MM.1S (cell line): ENCODE measurements at regions not wholly inside any gene's neighbourhood (a gene's known extent, or its start where the extent isn't known, plus 50 kb on each side); places are given as distances from the start of the nearest gene placed in this dataset.

Experiments used
- DNase-seq: peaks from one replicate; pipeline ENCODE4 v3.0.0-alpha.2; 2015
- H2AFZ ChIP-seq: fragments of 300-600 bp; sonication (generic); 2 replicates; pipeline ENCODE4 v1.6.0; 2016; ENCODE audit warnings: antibody characterized with exemption, low read length
- H3F3A ChIP-seq: fragments of 300-600 bp; sonication (generic); 2 replicates; pipeline ENCODE4 v1.6.1; 2016; ENCODE audit warnings: mild to moderate bottlenecking, antibody characterized with exemption, low read length, moderate library complexity, mixed read lengths; ENCODE audit not compliant: insufficient read depth
- H3K27ac ChIP-seq: fragments of 300-600 bp; sonication (generic); 2 replicates; pipeline ENCODE4 v1.5.1; 2016; ENCODE audit warnings: mild to moderate bottlenecking, low read length
- H3K27me3 ChIP-seq: fragments of 300-600 bp; sonication (generic); replicated peaks from 2 replicates; pipeline ENCODE4 v1.6.0; 2016; ENCODE audit warnings: low read length; ENCODE audit not compliant: insufficient read depth
- H3K36me3 ChIP-seq: fragments of 300-600 bp; sonication (generic); replicated peaks from 2 replicates; pipeline ENCODE4 v1.6.1; 2016; ENCODE audit warnings: mild to moderate bottlenecking, low read length, mixed read lengths; ENCODE audit not compliant: insufficient read depth
- H3K4me1 ChIP-seq: fragments of 300-600 bp; sonication (generic); 2 replicates; pipeline ENCODE4 v1.6.1; 2016; ENCODE audit warnings: low read length, mixed read lengths
- H3K4me2 ChIP-seq: fragments of 300-600 bp; sonication (generic); 2 replicates; pipeline ENCODE4 v1.6.0; 2016; ENCODE audit warnings: low read depth, low read length
- H3K4me3 ChIP-seq: fragments of 300-600 bp; sonication (generic); 2 replicates; pipeline ENCODE4 v1.5.1; 2016; ENCODE audit warnings: low read length, mixed read lengths
- H3K79me2 ChIP-seq: fragments of 300-600 bp; sonication (generic); 2 replicates; pipeline ENCODE4 v1.6.1; 2016; ENCODE audit warnings: mixed run types, low read length, mixed read lengths
- H3K9ac ChIP-seq: fragments of 300-600 bp; sonication (generic); 2 replicates; pipeline ENCODE4 v1.6.1; 2016; ENCODE audit warnings: low read length, mixed read lengths
- H3K9me2 ChIP-seq: fragments of 300-600 bp; sonication (generic); replicated peaks from 2 replicates; pipeline ENCODE4 v1.6.1; 2016; ENCODE audit warnings: mild to moderate bottlenecking, low read length, mixed read lengths; ENCODE audit not compliant: insufficient read depth
- H3K9me3 ChIP-seq: fragments of 300-600 bp; sonication (generic); replicated peaks from 2 replicates; pipeline ENCODE4 v1.6.1; 2016; ENCODE audit warnings: mild to moderate bottlenecking, low read length, mixed read lengths; ENCODE audit not compliant: insufficient read depth
- H4K20me1 ChIP-seq: fragments of 300-600 bp; sonication (generic); 2 replicates; pipeline ENCODE4 v1.6.1; 2016; ENCODE audit warnings: mild to moderate bottlenecking, low read length, moderate library complexity, mixed read lengths; ENCODE audit not compliant: insufficient read depth
- CTCF ChIP-seq: fragments of 300-600 bp; sonication (generic); IDR thresholded peaks from 2 replicates; pipeline ENCODE4 v1.5.1; 2016; ENCODE audit warnings: antibody characterized with exemption, low read length, mixed read lengths
- EZH2 ChIP-seq: fragments of 300-600 bp; sonication (generic); optimal IDR thresholded peaks from 2 replicates; pipeline ENCODE3; 2017; ENCODE audit warnings: low read depth, mild to moderate bottlenecking, antibody characterized with exemption, low read length, mixed read lengths
- EZH2phosphoT487 ChIP-seq: fragments of 300-600 bp; sonication (generic); IDR thresholded peaks from 2 replicates; pipeline ENCODE4 v1.6.1; 2018; ENCODE audit warnings: antibody characterized with exemption, low read length

- no peak overlapping the region for H3K4me2 ChIP-seq
- no peaks in the 10 kb centered on the region for H3K4me1 ChIP-seq
- no peaks in the 10 kb centered on the region for H4K20me1 ChIP-seq
- no peak overlapping the region for H3K27ac ChIP-seq
- no peak overlapping the region for H3K4me3 ChIP-seq
- H3K9ac ChIP-seq: no peak overlapping the region
- DNase-seq: no peak
- no peak overlapping the region for H2AFZ ChIP-seq
- H3K36me3 ChIP-seq: no peaks in the 10 kb centered on the region
- no peaks in the 10 kb centered on the region for H3K79me2 ChIP-seq
- no peak for TF ChIP-seq EZH2
- TF ChIP-seq EZH2phosphoT487: no peak
- TF ChIP-seq CTCF: no peak
- no peaks in the 10 kb centered on the region for H3F3A ChIP-seq
- H3K9me3 ChIP-seq: no peaks in the 10 kb centered on the region
- H3K27me3 ChIP-seq: no peaks in the 10 kb centered on the region
- H3K9me2 ChIP-seq: no peaks in the 10 kb centered on the region
Measured at GRCh38 chr14:98858158-98858557, 413.8 kb downstream of the BCL11B start.

GRCh38 chr14:98858561-98858960 is 413.4 kb downstream of the BCL11B start:
- H3K4me1 ChIP-seq: no peaks in the 10 kb centered on the region
- H4K20me1 ChIP-seq: no peaks in the 10 kb centered on the region
- no peak for DNase-seq
- H3K36me3 ChIP-seq: no peaks in the 10 kb centered on the region
- H3K9me3 ChIP-seq: no peaks in the 10 kb centered on the region
- H3K9ac ChIP-seq: no peak overlapping the region
- H3K79me2 ChIP-seq: no peaks in the 10 kb centered on the region
- H3K9me2 ChIP-seq: no peaks in the 10 kb centered on the region
- H3K27me3 ChIP-seq: no peaks in the 10 kb centered on the region
- no peak overlapping the region for H2AFZ ChIP-seq
- TF ChIP-seq EZH2 (no peak), CTCF (no peak), EZH2phosphoT487 (no peak)
- H3F3A ChIP-seq: no peaks in the 10 kb centered on the region
- H3K4me3 ChIP-seq: no peak overlapping the region
- H3K4me2 ChIP-seq: no peak overlapping the region
- no peak overlapping the region for H3K27ac ChIP-seq

GRCh38 chr14:98859301-98859700 is 412.7 kb downstream of the BCL11B start:
- Histone ChIP-seq H3K9ac (no peak overlapping the region), H3K4me1 (no peaks in the 10 kb centered on the region), H3K36me3 (no peaks in the 10 kb centered on the region), H3K27me3 (no peaks in the 10 kb centered on the region), H3K79me2 (no peaks in the 10 kb centered on the region), H3K27ac (no peak overlapping the region), H3K9me2 (no peaks in the 10 kb centered on the region), H4K20me1 (no peaks in the 10 kb centered on the region), H2AFZ (no peak overlapping the region), H3F3A (no peaks in the 10 kb centered on the region), H3K9me3 (no peaks in the 10 kb centered on the region), H3K4me2 (no peak overlapping the region), H3K4me3 (no peak overlapping the region)
- no peak for TF ChIP-seq EZH2
- no peak for TF ChIP-seq CTCF
- TF ChIP-seq EZH2phosphoT487: no peak
- DNase-seq: no peak

GRCh38 chr14:98864211-98864610 is 407.8 kb downstream of the BCL11B start:
- no peak overlapping the region for H3K9ac ChIP-seq
- H3K4me1 ChIP-seq: no peaks in the 10 kb centered on the region
- no peak overlapping the region for H2AFZ ChIP-seq
- H3K36me3 ChIP-seq: no peaks in the 10 kb centered on the region
- H3K4me2 ChIP-seq: no peak overlapping the region
- no peaks in the 10 kb centered on the region for H3K9me2 ChIP-seq
- no peak overlapping the region for H3K27ac ChIP-seq
- no peak for DNase-seq
- no peaks in the 10 kb centered on the region for H4K20me1 ChIP-seq
- no peaks in the 10 kb centered on the region for H3K79me2 ChIP-seq
- no peaks in the 10 kb centered on the region for H3K9me3 ChIP-seq
- no peaks in the 10 kb centered on the region for H3K27me3 ChIP-seq
- no peak for TF ChIP-seq EZH2
- no peak for TF ChIP-seq EZH2phosphoT487
- no peak for TF ChIP-seq CTCF
- no peak overlapping the region for H3K4me3 ChIP-seq
- H3F3A ChIP-seq: no peaks in the 10 kb centered on the region
